Stimulated activated CD8-positive, alpha-beta memory T cell treated with anti-CD3 and anti-CD28 coated beads, Interleukin-2, amount 100 ng/mL, for 1 hour (primary cell): ENCODE measurements at regions not wholly inside any gene's neighbourhood (a gene's known extent, or its start where the extent isn't known, plus 50 kb on each side); places are given as distances from the start of the nearest gene placed in this dataset.
"Not testable (repeated sequence)": the region's sequence is repeated elsewhere in the genome, so short reads cannot be mapped to it uniquely, and the experiment has no call there.

Experiments
- DNase-seq, 2 donors: peaks; one replicate each; pipeline ENCODE4 v3.0.0-alpha.2; 2020; ENCODE audit warnings: low read depth in 2 of 2

GRCh38 chr14:37988472-37988871 is 219.2 kb upstream of the SSTR1 start:
- no peak for DNase-seq

- DNase-seq = no peak
Observed at GRCh38 chr14:37991027-37991426, 216.7 kb upstream of the SSTR1 start.

DNA sequence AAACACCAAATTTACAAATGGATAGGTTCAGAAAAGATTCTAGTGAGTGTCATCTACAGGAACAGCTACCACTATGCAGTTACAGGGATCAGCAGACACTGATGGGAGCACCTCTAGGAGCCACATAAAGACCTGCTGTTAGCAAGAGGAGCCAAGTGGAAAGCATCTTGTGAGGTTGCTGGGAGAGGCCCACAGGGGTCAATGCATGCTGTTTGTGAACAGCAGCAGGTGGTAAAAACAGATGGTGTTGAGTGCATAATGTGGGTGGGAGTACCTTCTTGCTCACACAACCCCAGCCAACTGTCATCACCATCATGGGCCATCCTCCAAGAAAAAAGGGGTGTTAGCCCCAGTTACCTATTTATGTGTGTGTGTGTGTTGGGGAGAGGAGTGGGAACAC is 215.2 kb upstream of the SSTR1 start:
- DNase-seq = no peak

GRCh38 chr14:37994846-37995372 is 212.8 kb upstream of the SSTR1 start:
- DNase-seq = no peak

- no peak for DNase-seq
Observed at GRCh38 chr14:37997017-37997416, 210.7 kb upstream of the SSTR1 start.

- no peak for DNase-seq
Observed at GRCh38 chr14:38000340-38000739, 207.4 kb upstream of the SSTR1 start.

DNA sequence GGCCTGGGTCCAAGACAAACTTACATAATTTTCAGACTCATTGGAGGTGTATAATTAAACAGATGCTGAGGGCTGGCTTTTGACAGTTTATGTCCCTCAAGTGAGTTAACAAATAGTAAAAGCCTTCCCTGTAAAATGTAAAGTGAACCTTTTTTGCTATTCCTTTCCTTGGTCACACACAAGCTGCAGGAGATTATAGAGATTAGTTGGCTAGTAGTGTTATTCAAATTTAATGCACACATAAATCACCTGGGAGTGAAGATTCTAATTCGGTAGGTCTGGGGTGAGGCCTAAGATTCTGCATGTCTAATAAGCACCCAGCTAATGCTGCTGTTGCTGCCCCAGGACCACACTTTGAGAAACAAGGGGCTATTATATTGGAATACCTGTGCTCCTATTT is 206.2 kb upstream of the SSTR1 start:
- DNase-seq = no peak

- no peak for DNase-seq
Observed at GRCh38 chr14:38003746-38004609, 203.7 kb upstream of the SSTR1 start.

DNA sequence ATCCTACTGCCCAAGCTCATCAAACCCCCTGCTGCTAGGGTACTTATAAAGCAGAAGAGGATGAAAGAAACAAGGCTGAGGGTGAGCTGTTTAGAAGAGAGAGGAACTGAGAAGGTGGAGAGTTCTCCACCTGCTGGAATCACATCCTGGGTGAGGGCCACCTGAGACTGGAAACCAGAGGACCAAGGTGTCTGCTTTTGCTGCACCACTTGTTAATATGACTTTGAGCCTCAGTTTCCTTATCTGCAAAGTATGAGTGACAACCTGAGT is 203.2 kb upstream of the SSTR1 start:
- no peak for DNase-seq

GRCh38 chr14:38011156-38011555 is 196.5 kb upstream of the SSTR1 start:
- DNase-seq = not testable (repeated sequence)

DNA sequence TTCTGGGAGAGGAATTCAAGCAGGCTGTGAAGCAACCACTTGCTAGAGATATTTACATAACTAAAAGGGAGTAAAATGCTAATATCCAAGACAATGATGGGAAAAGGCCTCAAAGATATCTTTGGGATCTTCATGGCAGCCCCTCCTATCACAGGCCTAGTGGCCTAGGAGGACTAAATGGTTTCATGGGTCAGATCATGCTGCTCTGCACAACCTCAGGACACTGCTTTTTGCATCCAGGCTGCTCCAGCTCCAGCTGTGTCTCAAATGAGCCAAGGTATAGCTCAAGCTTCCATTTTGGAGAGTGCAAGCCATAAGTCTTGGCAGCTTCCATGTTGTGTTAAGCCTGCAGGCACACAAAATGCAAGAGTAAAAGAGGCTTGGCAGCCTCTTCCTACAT is 195.6 kb upstream of the SSTR1 start:
- DNase-seq = no peak

GRCh38 chr14:38016497-38016896 is 191.2 kb upstream of the SSTR1 start:
- DNase-seq = no peak

DNA sequence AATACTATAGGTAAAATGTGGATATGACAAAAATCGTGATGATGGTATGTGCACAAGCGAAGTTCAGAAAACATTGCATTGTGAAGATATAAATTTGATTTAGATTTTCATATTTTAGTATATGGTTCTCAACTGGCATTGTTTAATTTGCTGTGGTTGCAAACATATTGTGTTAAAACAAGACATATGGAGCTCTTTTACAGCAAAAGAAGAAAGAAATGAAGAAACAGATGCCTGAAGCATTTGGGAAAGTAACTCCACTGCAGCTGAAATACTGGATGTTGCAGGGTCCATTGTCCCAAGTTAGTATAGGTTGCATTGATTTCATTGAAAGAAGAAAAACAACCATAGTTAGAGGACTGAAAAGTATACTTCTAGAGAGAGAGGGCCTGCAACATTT is 185.8 kb upstream of the SSTR1 start:
- no peak for DNase-seq

GRCh38 chr14:38022775-38023174 is 184.9 kb upstream of the SSTR1 start:
- no peak for DNase-seq

DNA sequence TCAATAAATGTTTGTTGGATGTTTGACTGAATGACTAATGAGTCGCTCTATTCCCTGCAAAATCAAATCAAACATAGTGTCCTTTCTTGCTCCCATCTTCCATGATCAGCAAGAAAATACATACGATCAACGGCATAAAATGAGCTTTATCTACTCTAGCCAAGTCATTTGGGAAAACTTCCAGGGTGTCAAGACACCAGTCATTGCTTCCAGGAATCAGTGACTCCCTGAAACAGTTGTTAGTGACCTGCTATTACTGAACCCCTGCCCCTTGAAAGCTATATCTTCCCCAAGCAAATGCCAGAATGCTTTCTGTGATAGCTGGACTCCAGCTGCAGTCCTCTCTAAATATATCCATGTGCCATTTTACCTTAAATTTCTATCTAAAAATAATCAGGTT is 169.5 kb upstream of the SSTR1 start:
- no peak for DNase-seq

GRCh38 chr14:38038986-38039385 is 168.7 kb upstream of the SSTR1 start:
- no peak for DNase-seq

GRCh38 chr14:38039496-38039895 is 168.2 kb upstream of the SSTR1 start:
- no peak for DNase-seq

GRCh38 chr14:38040411-38040810 is 167.3 kb upstream of the SSTR1 start:
- no peak for DNase-seq

- DNase-seq = no peak
Observed at GRCh38 chr14:38042322-38042721, 165.4 kb upstream of the SSTR1 start.

DNA sequence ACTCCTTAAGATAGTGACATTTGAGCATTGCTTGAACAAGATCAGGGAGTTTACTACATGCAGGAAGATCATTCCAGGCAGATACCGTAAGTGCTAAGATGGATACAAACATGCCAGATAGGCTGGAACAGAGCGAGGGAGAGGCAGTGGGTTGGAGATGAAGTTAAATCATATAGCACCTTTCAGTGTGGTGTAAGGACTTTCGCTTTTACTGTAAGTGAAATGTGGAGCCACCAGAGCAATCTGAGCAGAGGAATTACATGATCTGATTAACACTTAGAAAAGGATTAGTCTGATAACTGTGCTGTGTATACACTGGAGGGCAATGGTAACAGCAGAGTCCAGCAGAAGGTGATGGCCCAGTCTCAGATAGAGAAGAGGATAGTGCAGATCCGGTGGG is 163.0 kb upstream of the SSTR1 start:
- no peak for DNase-seq

DNA sequence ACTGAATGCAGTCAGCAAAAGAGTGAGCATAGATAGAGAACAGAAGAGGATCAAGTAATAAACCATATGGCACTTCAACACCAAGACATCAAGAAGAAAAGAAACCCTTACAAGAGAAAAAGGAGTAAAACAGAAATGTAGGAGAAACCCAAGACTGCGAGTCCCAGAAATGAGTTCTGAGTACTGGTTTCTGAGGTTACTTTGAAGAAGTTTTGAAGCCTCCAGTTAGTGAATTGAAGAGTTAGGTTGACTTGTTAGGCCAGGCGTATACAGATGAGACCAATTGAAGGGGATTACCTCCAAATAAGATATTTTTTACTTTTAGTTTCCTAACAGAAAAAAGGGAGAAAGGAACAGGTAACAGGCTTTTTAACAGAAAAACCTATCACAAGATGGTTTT is 162.2 kb upstream of the SSTR1 start:
- no peak for DNase-seq

DNA sequence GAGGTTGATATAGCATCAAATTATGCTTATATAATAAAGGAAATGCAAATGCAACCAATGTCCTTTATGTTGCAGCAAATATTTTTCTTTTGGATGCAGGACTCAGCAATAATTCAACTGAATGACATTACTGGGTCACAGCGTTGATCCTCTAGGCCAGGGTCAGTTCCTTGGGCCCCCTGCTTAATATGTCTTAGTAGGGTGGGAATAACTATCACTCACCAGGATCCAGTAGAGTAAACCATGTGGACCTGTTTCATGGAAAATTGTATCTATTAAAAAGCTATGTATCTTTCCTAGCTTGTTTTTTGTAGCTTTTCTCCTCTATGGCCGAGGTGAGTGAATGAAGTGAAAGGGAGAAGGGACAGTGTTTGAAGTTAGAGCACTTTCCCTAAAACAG is 161.5 kb upstream of the SSTR1 start:
- DNase-seq = no peak

DNA sequence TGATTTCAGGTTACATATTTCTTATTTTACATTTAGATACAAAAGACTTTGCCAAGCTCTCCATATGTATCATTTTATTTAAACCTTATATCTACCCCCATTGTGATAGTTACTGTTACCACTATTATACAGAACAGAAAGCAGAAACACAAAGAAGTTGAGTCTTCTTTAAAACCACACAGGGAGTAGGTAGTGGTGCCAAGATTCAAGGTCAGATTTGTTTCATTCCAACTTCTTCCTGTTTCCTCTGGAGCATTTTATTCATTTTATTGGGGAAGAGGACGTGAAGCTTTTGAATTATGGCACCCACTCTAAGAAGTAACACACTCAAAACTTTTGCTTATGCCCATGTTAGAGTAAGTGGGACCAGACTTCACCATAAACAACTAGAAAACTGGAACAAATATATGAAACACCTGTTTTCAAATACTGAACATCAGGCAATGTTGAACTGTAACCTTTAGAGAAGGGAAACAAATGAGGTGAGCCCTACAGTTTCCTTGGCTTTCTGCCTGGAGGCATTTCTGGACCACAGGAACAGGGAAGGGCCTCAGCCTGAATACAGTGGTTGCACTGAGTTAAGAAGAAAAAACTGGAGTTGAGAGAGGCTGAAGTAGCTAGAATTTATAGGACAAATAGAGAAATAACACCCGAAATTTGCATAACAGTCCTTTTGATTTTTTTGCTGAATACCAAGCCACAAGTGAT is 160.4 kb upstream of the SSTR1 start:
- no peak for DNase-seq
